ENCODE measurements at regions not wholly inside any gene's neighbourhood (a gene's known extent, or its start where the extent isn't known, plus 50 kb on each side); places are given as distances from the start of the nearest gene placed in this dataset.

DNA sequence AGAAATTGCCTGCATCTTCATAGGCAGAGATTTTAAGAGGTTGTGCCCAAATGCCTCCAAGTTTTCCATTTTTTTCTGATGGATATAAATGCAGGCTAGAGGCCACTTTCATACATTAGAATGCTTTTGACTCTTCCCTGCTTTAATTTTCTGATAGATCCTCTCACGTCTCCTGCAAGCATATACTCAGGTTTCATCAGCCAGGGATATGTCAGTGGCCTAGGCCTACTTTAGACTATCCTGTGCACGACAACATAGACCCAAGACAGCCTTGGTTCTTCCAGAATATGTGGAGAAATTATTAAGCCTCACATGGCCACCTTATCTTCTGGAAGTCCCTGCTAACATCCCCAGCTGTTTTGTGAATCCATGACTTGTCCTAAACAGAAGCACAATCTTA is 415.9 kb downstream of the TDRD15 start:
- intact Hi-C loops (cut with micrococcal nuclease; ENCODE audit: unreplicated experiment): no loop called here
- ChIA-PET CTCF (ENCODE audit: low intra/inter-chr PET ratio, low total read pairs) (no interaction called here), POLR2A (no interaction called here)
- 0% methylated on average over 2 of the region's 2 CpGs for WGBS (ENCODE audit: low lambda C conversion rate)
- no peak for ATAC-seq
- no peak overlapping the region for H3K4me3 ChIP-seq (replicated peaks in 1 of 3; ENCODE audit: insufficient read depth in 1 of 3, low read depth in 2 of 3, low read length in 3 of 3)
- H3K79me2 ChIP-seq (ENCODE audit: insufficient read depth, low read length): no peaks in the 10 kb centered on the region
- BruUV-seq (replicated peaks): no TSS peak
- H3K9ac ChIP-seq (ENCODE audit: insufficient read depth, low read depth, low read length): no peak overlapping the region
- no peak overlapping the region for H3K4me2 ChIP-seq (ENCODE audit: low read depth, low read length)
- no peak for DNase-seq (ENCODE audit: low spot score)
- H2AFZ ChIP-seq (ENCODE audit: low read length): no peak overlapping the region
- TF ChIP-seq ERF (CRISPR knock-in tag; IDR thresholded peaks at IDR 0.05): no peak
- TF ChIP-seq SALL2 (CRISPR knock-in tag; IDR thresholded peaks at IDR 0.05): no peak
- TF ChIP-seq, protein P1, sequence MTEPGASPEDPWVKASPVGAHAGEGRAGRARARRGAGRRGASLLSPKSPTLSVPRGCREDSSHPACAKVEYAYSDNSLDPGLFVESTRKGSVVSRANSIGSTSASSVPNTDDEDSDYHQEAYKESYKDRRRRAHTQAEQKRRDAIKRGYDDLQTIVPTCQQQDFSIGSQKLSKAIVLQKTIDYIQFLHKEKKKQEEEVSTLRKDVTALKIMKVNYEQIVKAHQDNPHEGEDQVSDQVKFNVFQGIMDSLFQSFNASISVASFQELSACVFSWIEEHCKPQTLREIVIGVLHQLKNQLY (CRISPR knock-in tag; IDR thresholded peaks at IDR 0.05): no peak
- TF ChIP-seq ZNF83 (CRISPR knock-in tag; IDR thresholded peaks at IDR 0.05; ENCODE audit: borderline replicate concordance): no peak
- no peak for TF ChIP-seq ZNF468 (CRISPR knock-in tag; IDR thresholded peaks at IDR 0.05)
- no peak for TF ChIP-seq ZNF430 (CRISPR knock-in tag; IDR thresholded peaks at IDR 0.05)
- no peak for TF ChIP-seq ZNF777 (CRISPR knock-in tag; IDR thresholded peaks at IDR 0.05)
- TF ChIP-seq KAT2B (IDR thresholded peaks at IDR 0.05; ENCODE audit: borderline replicate concordance, low read depth, low read length): no peak
- no peak for TF ChIP-seq SETDB1 (CRISPR knock-in tag; IDR thresholded peaks at IDR 0.05; ENCODE audit: borderline replicate concordance)
- no peak for TF ChIP-seq ZNF124 (CRISPR knock-in tag; IDR thresholded peaks at IDR 0.05)
- TF ChIP-seq, protein P2, sequence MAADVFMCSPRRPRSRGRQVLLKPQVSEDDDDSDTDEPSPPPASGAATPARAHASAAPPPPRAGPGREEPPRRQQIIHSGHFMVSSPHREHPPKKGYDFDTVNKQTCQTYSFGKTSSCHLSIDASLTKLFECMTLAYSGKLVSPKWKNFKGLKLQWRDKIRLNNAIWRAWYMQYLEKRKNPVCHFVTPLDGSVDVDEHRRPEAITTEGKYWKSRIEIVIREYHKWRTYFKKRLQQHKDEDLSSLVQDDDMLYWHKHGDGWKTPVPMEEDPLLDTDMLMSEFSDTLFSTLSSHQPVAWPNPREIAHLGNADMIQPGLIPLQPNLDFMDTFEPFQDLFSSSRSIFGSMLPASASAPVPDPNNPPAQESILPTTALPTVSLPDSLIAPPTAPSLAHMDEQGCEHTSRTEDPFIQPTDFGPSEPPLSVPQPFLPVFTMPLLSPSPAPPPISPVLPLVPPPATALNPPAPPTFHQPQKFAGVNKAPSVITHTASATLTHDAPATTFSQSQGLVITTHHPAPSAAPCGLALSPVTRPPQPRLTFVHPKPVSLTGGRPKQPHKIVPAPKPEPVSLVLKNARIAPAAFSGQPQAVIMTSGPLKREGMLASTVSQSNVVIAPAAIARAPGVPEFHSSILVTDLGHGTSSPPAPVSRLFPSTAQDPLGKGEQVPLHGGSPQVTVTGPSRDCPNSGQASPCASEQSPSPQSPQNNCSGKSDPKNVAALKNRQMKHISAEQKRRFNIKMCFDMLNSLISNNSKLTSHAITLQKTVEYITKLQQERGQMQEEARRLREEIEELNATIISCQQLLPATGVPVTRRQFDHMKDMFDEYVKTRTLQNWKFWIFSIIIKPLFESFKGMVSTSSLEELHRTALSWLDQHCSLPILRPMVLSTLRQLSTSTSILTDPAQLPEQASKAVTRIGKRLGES (CRISPR knock-in tag; IDR thresholded peaks at IDR 0.05; ENCODE audit: borderline replicate concordance): no peak
- TF ChIP-seq ZNF569 (CRISPR knock-in tag; IDR thresholded peaks at IDR 0.05; ENCODE audit: borderline replicate concordance): no peak
- TF ChIP-seq SMAD9 (CRISPR knock-in tag; IDR thresholded peaks at IDR 0.05): no peak
- no peak for TF ChIP-seq ZSCAN21 (CRISPR knock-in tag; IDR thresholded peaks at IDR 0.05; ENCODE audit: borderline replicate concordance)
- TF ChIP-seq, protein P3, sequence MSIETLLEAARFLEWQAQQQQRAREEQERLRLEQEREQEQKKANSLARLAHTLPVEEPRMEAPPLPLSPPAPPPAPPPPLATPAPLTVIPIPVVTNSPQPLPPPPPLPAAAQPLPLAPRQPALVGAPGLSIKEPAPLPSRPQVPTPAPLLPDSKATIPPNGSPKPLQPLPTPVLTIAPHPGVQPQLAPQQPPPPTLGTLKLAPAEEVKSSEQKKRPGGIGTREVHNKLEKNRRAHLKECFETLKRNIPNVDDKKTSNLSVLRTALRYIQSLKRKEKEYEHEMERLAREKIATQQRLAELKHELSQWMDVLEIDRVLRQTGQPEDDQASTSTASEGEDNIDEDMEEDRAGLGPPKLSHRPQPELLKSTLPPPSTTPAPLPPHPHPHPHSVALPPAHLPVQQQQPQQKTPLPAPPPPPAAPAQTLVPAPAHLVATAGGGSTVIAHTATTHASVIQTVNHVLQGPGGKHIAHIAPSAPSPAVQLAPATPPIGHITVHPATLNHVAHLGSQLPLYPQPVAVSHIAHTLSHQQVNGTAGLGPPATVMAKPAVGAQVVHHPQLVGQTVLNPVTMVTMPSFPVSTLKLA (IDR thresholded peaks at IDR 0.05): no peak
- no peak for TF ChIP-seq ATAD3A (CRISPR knock-in tag; IDR thresholded peaks at IDR 0.05)
- no peak for TF ChIP-seq MYC (CRISPR knock-in tag; IDR thresholded peaks at IDR 0.05; ENCODE audit: borderline replicate concordance)
- no peak for TF ChIP-seq ZNF558 (CRISPR knock-in tag; IDR thresholded peaks at IDR 0.05; ENCODE audit: borderline replicate concordance)
- no peak for TF ChIP-seq FOXK2 (IDR thresholded peaks at IDR 0.05)
- TF ChIP-seq, protein P4, sequence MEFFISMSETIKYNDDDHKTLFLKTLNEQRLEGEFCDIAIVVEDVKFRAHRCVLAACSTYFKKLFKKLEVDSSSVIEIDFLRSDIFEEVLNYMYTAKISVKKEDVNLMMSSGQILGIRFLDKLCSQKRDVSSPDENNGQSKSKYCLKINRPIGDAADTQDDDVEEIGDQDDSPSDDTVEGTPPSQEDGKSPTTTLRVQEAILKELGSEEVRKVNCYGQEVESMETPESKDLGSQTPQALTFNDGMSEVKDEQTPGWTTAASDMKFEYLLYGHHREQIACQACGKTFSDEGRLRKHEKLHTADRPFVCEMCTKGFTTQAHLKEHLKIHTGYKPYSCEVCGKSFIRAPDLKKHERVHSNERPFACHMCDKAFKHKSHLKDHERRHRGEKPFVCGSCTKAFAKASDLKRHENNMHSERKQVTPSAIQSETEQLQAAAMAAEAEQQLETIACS (CRISPR knock-in tag; IDR thresholded peaks at IDR 0.05): no peak
- in situ Hi-C loops (cut with HindIII; ENCODE audit: extremely low pct_ligation_motif_present, low pct_unique_long_range_greater_than_20kb): no loop called here
- no peaks in the 10 kb centered on the region for H3K27me3 ChIP-seq (ENCODE audit: control insufficient read depth in 1 of 2, insufficient read depth in 2 of 2, low read length in 2 of 2)
- no peak for FAIRE-seq
- H3K36me3 ChIP-seq (replicated peaks in 1 of 2; ENCODE audit: control insufficient read depth in 1 of 2, insufficient read depth in 2 of 2, low read length in 2 of 2): no peaks in the 10 kb centered on the region
- no peaks in the 10 kb centered on the region for H4K20me1 ChIP-seq (ENCODE audit: insufficient read depth, low read length)
- peaks cover 28% of the 10 kb centered on the region for H3K9me3 ChIP-seq (ENCODE audit: low read length)
- no peaks in the 10 kb centered on the region for H3K4me1 ChIP-seq (ENCODE audit: insufficient read depth, low read length)
- no peak overlapping the region for H3K27ac ChIP-seq (ENCODE audit: extremely low read length, insufficient read depth, low read length)

Data from HepG2 (cell line).